ENCODE measurements at regions not wholly inside any gene's neighbourhood (a gene's known extent, or its start where the extent isn't known, plus 50 kb on each side); places are given as distances from the start of the nearest gene placed in this dataset.
A peak's percentile ranks its signal among the peaks of the same experiment; 100 is the strongest.

DNA sequence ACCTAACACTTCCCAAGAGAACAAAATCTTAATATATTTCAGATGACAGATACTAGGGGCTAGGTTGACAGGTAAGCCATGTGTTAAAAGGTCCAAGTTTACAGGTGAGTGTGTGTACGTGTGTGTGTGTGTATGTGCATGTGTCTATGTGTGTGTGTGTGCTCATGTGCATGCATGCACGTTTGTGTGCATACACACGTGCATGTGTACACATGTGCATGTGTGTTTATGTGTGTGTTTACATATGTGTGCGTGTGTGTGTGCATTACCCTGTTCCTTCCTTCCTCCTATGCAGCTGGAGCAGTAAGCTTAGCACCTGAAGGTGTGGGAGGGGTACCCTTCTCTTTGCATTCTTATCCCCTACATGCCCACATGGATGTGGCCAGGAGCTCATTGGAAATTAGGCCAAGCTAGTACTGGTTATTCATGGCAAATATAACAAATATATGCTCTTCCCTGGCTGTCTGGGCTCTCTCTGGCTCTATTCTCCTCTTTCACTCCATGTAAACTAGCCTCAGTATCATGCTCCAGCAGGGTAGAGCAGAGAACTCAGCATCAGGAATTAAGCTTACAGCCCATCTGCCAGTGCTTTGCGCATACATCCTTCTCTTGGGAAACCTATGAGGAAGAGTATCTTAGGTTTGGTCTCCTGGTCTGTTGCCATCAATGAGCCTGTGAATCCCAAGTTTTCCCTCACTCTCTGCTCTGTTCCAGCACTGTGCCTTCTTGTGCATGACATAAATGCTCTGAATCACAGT lies 258.0 kb upstream of the MYOCD start:
- no peaks in the 10 kb centered on the region for H3K9me3 ChIP-seq (ENCODE audit: insufficient read depth, low read depth, low read length)
- no peak overlapping the region for H3K9ac ChIP-seq (ENCODE audit: low read depth, low read length)
- H3K4me1 ChIP-seq (ENCODE audit: insufficient read depth, low read length) = peaks cover 9% of the 10 kb centered on the region; the same call in 1 of the 2 replicates
- no peaks in the 10 kb centered on the region for H3K27me3 ChIP-seq (ENCODE audit: insufficient read depth, low read length)
- H3K4me3 ChIP-seq (ENCODE audit: low read length) = no peak overlapping the region
- H3K27ac ChIP-seq (ENCODE audit: low read depth, low read length) = no peak overlapping the region
- WGBS = 91% methylated on average over 4 of the region's 5 CpGs
- no peaks in the 10 kb centered on the region for H3K36me3 ChIP-seq (ENCODE audit: insufficient read depth, low read length)

DNA sequence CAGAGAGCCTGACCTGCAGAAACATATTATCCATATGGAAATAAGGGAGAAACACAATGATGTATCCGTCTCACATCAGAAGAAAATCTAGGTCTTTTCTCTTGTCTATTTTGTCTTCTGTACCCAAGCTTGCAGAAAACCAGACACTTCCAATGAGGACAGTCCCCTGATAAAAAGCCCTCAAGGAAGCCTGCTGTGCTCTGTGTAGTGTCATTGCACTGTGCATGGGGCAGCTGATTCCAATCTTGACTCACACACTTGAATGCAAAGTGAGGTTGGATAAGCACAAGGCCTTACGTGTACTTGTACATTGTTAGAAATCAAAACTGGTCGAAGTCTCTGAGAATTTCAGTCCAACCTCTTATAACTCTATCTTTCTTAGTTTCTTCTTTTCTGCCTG lies 256.6 kb upstream of the MYOCD start:
- H3K36me3 ChIP-seq (ENCODE audit: insufficient read depth, low read length) = no peaks in the 10 kb centered on the region
- no peaks in the 10 kb centered on the region for H3K9me3 ChIP-seq (ENCODE audit: insufficient read depth, low read depth, low read length)
- no peak overlapping the region for H3K4me3 ChIP-seq (ENCODE audit: low read length)
- H3K9ac ChIP-seq (ENCODE audit: low read depth, low read length) = no peak overlapping the region
- H3K27ac ChIP-seq (ENCODE audit: low read depth, low read length) = no peak overlapping the region
- peaks cover 12% of the 10 kb centered on the region; the same call in 1 of the 2 replicates for H3K4me1 ChIP-seq (ENCODE audit: insufficient read depth, low read length)
- WGBS = 97% methylated on average over 3 of the region's 3 CpGs
- no peaks in the 10 kb centered on the region for H3K27me3 ChIP-seq (ENCODE audit: insufficient read depth, low read length)

DNA sequence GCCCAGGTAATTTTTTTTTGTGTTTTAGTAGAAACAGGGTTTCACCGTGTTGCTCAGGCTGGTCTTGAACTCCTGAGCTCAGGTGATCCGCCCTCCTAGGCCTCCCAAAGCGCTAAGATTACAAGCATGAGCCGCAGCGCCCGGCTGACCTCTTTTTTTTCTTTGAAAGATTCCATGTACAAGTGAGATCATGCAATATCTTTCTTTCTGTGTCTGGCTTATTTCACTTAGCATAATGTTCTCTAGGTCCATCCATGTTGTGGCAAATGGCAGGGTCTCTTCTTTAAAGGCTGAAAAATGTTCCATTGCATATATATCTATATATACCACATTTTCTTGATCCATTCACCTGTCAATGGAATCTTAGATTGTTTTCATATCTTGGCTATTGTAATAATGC lies 255.0 kb upstream of the MYOCD start:
- H3K4me1 ChIP-seq (ENCODE audit: insufficient read depth, low read length) = peaks cover 20% of the 10 kb centered on the region; the same call in 1 of the 2 replicates
- H3K27ac ChIP-seq (ENCODE audit: low read depth, low read length) = no peak overlapping the region
- H3K9ac ChIP-seq (ENCODE audit: low read depth, low read length) = no peak overlapping the region
- 93% methylated on average over 6 of the region's 6 CpGs for WGBS
- no peaks in the 10 kb centered on the region for H3K36me3 ChIP-seq (ENCODE audit: insufficient read depth, low read length)
- no peak overlapping the region for H3K4me3 ChIP-seq (ENCODE audit: low read length)
- no peaks in the 10 kb centered on the region for H3K9me3 ChIP-seq (ENCODE audit: insufficient read depth, low read depth, low read length)
- H3K27me3 ChIP-seq (ENCODE audit: insufficient read depth, low read length) = no peaks in the 10 kb centered on the region

DNA sequence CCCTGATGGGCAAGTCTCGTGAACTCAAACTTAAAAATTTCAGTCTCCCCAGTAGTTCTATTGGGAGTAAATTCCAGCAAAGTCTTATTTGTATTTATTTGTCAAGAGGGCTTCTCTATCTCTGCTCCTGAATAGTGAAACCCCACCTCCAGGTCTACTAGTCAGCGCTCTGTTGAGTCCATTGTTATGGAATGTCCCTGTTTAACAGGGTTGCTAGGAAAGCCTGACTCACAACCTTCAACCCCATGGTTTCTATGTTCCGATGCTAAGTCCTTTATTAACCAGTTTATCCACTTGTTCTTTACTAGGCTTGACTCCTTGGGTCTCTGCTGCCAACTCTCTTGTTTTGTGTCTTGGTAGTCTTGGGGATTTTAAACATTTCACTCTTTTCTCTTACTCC lies 250.7 kb upstream of the MYOCD start:
- no peak overlapping the region for H3K9ac ChIP-seq (ENCODE audit: low read depth, low read length)
- WGBS = 52% methylated on average over 3 of the region's 3 CpGs
- peak overlapping the region; percentile 35; the same call in 1 of the 2 replicates for H3K27ac ChIP-seq (ENCODE audit: low read depth, low read length)
- no peaks in the 10 kb centered on the region for H3K36me3 ChIP-seq (ENCODE audit: insufficient read depth, low read length)
- no peak overlapping the region for H3K4me3 ChIP-seq (ENCODE audit: low read length)
- peaks cover 14% of the 10 kb centered on the region; the same call in 1 of the 2 replicates for H3K4me1 ChIP-seq (ENCODE audit: insufficient read depth, low read length)
- no peaks in the 10 kb centered on the region for H3K27me3 ChIP-seq (ENCODE audit: insufficient read depth, low read length)
- no peaks in the 10 kb centered on the region for H3K9me3 ChIP-seq (ENCODE audit: insufficient read depth, low read depth, low read length)

DNA sequence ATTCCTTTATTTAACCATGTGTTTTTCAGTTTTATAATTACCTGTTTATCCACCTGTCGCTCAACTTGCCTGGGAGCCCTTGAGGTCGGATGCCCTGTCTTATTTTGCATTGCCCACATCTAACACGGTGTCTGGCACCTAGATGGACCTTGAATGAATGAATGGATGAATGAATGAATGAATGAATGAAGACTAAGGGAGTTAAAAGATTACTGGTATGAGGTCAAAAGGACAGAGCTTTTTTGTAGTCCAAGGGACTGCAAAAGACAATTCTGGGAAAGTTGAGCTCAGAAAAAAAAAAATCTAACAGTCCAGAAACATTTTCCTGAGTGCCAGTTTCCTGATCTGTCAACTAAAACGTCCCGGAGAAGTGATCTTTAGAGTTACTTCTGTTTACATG lies 244.6 kb upstream of the MYOCD start:
- Histone ChIP-seq H3K27ac (ENCODE audit: low read depth, low read length) (no peak overlapping the region), H3K4me1 (ENCODE audit: insufficient read depth, low read length) (no peaks in the 10 kb centered on the region), H3K36me3 (ENCODE audit: insufficient read depth, low read length) (no peaks in the 10 kb centered on the region), H3K9me3 (ENCODE audit: insufficient read depth, low read depth, low read length) (no peaks in the 10 kb centered on the region), H3K4me3 (ENCODE audit: low read length) (no peak overlapping the region), H3K9ac (ENCODE audit: low read depth, low read length) (no peak overlapping the region), H3K27me3 (ENCODE audit: insufficient read depth, low read length) (no peaks in the 10 kb centered on the region)
- 98% methylated on average over 5 of the region's 5 CpGs for WGBS

DNA sequence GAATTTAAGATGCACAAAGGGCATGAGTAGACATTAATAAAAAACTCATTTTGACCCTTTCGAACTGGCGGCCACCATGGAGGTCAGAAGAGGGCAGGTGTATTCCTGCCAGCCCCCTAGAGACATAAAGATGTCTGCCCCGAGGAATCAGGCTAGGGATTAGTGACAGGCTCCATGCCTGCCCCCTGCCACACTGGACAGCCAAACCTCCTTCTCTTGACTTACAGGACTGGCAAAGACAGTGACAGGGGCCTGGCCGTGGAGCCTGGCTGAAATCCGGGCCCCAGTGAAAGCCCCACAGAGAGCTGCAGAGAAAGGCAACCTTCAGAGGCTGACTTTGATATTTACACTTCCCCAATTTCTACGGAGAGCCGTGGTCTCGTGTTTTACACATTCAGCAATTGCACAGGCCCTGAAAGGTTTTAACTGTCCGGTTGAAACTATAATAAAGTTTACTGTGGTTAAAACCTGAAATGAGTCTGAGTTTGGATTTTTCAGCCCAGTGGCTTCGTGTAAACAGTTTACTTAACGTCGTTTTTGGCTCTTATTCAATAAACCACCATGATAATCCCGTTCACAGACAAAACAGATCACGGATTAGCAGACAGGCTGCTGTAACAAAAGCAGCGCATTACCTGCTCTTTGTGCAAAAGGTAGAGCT lies 243.9 kb upstream of the MYOCD start:
- Histone ChIP-seq H3K4me3 (ENCODE audit: low read length) (no peak overlapping the region), H3K9ac (ENCODE audit: low read depth, low read length) (no peak overlapping the region), H3K9me3 (ENCODE audit: insufficient read depth, low read depth, low read length) (no peaks in the 10 kb centered on the region), H3K36me3 (ENCODE audit: insufficient read depth, low read length) (no peaks in the 10 kb centered on the region), H3K27ac (ENCODE audit: low read depth, low read length) (no peak overlapping the region), H3K27me3 (ENCODE audit: insufficient read depth, low read length) (no peaks in the 10 kb centered on the region), H3K4me1 (ENCODE audit: insufficient read depth, low read length) (no peaks in the 10 kb centered on the region)
- 88% methylated on average over 15 of the region's 15 CpGs for WGBS

DNA sequence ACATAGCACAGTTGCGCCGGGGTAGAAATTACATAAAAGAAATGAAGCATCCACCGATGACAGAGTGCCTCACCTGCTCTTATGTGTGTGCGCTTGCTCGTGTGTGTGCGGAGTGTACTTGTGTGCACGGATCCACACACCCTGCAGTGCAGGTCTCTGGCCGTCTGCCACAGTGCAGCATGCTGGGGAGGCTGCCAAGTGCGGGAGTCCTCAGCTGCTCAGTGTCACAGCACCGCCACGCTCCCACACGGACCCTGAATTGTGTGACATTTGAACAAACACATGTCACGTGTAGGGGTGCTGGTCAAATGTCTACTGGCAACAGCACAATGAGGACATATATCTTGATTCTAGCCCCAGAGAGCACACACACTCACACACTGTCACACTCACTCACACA lies 243.0 kb upstream of the MYOCD start:
- Histone ChIP-seq H3K4me1 (ENCODE audit: insufficient read depth, low read length) (no peaks in the 10 kb centered on the region), H3K9ac (ENCODE audit: low read depth, low read length) (no peak overlapping the region), H3K36me3 (ENCODE audit: insufficient read depth, low read length) (no peaks in the 10 kb centered on the region), H3K9me3 (ENCODE audit: insufficient read depth, low read depth, low read length) (no peaks in the 10 kb centered on the region), H3K27ac (ENCODE audit: low read depth, low read length) (no peak overlapping the region), H3K4me3 (ENCODE audit: low read length) (no peak overlapping the region), H3K27me3 (ENCODE audit: insufficient read depth, low read length) (no peaks in the 10 kb centered on the region)
- 91% methylated on average over 13 of the region's 13 CpGs for WGBS

DNA sequence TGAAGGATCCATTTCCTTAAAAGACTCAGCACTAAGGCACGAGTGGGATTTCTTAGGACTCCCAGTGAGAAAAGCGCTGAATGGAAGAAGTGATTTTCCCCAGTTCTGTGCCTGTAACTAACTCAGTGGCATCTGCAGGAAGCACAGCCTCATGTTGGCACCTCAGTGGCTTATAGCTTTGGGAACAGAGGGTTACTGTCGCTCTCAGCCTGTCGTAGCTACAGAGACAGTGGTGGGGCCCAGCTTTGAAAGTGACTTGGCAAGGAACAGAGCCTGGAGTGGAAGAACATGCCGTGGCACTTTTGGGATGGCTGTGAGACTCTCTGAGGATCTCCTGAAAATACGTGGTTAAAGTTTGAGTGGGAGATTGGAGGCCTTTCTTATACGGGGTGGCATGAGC lies 242.4 kb upstream of the MYOCD start:
- H3K4me3 ChIP-seq (ENCODE audit: low read length) = no peak overlapping the region
- no peaks in the 10 kb centered on the region for H3K9me3 ChIP-seq (ENCODE audit: insufficient read depth, low read depth, low read length)
- H3K27ac ChIP-seq (ENCODE audit: low read depth, low read length) = no peak overlapping the region
- WGBS = 90% methylated on average over 7 of the region's 7 CpGs
- H3K4me1 ChIP-seq (ENCODE audit: insufficient read depth, low read length) = no peaks in the 10 kb centered on the region
- H3K27me3 ChIP-seq (ENCODE audit: insufficient read depth, low read length) = no peaks in the 10 kb centered on the region
- H3K9ac ChIP-seq (ENCODE audit: low read depth, low read length) = no peak overlapping the region
- H3K36me3 ChIP-seq (ENCODE audit: insufficient read depth, low read length) = no peaks in the 10 kb centered on the region

DNA sequence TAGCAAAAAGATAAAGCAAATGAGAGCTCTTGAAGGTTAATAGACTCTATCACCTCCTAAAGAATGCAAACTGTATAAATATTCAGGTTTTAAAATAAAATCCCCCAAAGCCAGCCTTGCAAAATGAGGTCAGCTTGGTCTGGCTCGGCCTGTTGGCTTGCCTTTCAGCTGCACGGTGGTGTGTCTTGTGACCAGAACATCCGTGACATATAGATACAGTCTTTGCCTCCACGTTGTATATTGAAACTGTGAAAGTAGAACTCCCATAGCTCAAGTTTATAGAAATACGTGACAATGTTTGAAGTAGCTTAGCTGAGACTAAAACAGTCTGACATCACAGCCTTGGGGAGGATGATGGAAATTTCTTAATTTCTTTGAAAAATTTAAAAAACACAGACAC lies 236.6 kb upstream of the MYOCD start:
- Histone ChIP-seq H3K9ac (ENCODE audit: low read depth, low read length) (no peak overlapping the region), H3K9me3 (ENCODE audit: insufficient read depth, low read depth, low read length) (no peaks in the 10 kb centered on the region), H3K27me3 (ENCODE audit: insufficient read depth, low read length) (no peaks in the 10 kb centered on the region), H3K4me1 (ENCODE audit: insufficient read depth, low read length) (no peaks in the 10 kb centered on the region; the same call in 1 of the 2 replicates), H3K27ac (ENCODE audit: low read depth, low read length) (no peak overlapping the region), H3K4me3 (ENCODE audit: low read length) (no peak overlapping the region), H3K36me3 (ENCODE audit: insufficient read depth, low read length) (no peaks in the 10 kb centered on the region)
- 95% methylated on average over 5 of the region's 5 CpGs for WGBS

DNA sequence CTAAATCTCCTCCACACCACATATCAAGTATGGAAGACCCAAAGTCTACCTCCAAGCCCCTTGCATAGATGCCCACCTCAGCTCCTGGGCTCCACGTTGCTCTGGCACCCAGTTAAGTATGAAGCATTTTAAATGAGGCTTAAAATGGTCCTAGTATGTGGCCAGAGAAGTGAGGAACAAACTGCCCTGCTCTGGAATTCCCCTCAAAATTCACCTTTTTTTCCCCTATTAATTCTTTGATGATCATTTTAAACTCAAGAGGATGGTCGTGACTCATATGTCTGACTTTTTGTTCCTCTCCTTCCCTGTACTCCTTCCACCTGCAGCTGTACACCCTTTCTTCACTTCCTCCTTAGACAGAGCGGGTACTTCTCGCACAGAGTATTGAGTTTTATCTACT lies 234.5 kb upstream of the MYOCD start:
- Histone ChIP-seq H3K27me3 (ENCODE audit: insufficient read depth, low read length) (no peaks in the 10 kb centered on the region), H3K9me3 (ENCODE audit: insufficient read depth, low read depth, low read length) (no peaks in the 10 kb centered on the region), H3K36me3 (ENCODE audit: insufficient read depth, low read length) (no peaks in the 10 kb centered on the region), H3K4me3 (ENCODE audit: low read length) (no peak overlapping the region), H3K9ac (ENCODE audit: low read depth, low read length) (no peak overlapping the region), H3K27ac (ENCODE audit: low read depth, low read length) (no peak overlapping the region), H3K4me1 (ENCODE audit: insufficient read depth, low read length) (no peaks in the 10 kb centered on the region; the same call in 1 of the 2 replicates)
- WGBS = over 99% methylated on average over 4 of the region's 4 CpGs

DNA sequence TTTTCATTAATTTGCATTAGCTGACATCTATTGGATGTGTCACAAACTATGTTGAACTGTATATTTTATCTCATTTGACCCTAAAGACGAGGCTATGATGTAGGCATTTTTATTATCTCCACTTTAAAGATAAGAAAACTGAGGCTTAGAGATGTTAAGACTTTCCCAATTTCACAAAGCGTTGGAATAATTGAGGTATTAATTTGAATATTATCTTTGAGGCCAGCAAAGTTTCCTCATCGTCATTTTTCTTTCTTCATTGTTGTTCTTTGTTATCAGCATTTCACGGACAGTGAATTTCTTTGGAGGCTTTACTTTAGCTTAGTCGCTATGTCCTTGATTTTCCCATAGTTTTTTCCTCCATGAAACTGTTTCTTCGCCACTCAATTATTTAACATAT lies 227.5 kb upstream of the MYOCD start:
- H3K4me3 ChIP-seq (ENCODE audit: low read length) = no peak overlapping the region
- no peaks in the 10 kb centered on the region for H3K27me3 ChIP-seq (ENCODE audit: insufficient read depth, low read length)
- no peak overlapping the region for H3K9ac ChIP-seq (ENCODE audit: low read depth, low read length)
- H3K36me3 ChIP-seq (ENCODE audit: insufficient read depth, low read length) = no peaks in the 10 kb centered on the region
- H3K9me3 ChIP-seq (ENCODE audit: insufficient read depth, low read depth, low read length) = peaks cover 4% of the 10 kb centered on the region; the same call in 1 of the 2 replicates
- WGBS = 91% methylated on average over 4 of the region's 6 CpGs
- no peaks in the 10 kb centered on the region; the same call in 1 of the 2 replicates for H3K4me1 ChIP-seq (ENCODE audit: insufficient read depth, low read length)
- no peak overlapping the region for H3K27ac ChIP-seq (ENCODE audit: low read depth, low read length)

Measured in HUES64 (cell line).